Ecto neural progenitor cell (in vitro differentiated cells): ENCODE measurements at regions not wholly inside any gene's neighbourhood (a gene's known extent, or its start where the extent isn't known, plus 50 kb on each side); places are given as distances from the start of the nearest gene placed in this dataset.

ENCODE experiments used
- DNase-seq: peaks from one replicate; pipeline ENCODE4 v3.0.0-alpha.2; 2018; ENCODE audit warnings: low spot score

GRCh38 chr2:12168791-12169388 lies 422.5 kb downstream of the LPIN1 start:
- DNase-seq, result no peak

- no peak for DNase-seq
Observed at GRCh38 chr2:12169721-12170120, 423.3 kb downstream of the LPIN1 start.

GRCh38 chr2:12170121-12170520 lies 423.7 kb downstream of the LPIN1 start:
- no peak for DNase-seq

GRCh38 chr2:12173271-12173942 lies 427.0 kb downstream of the LPIN1 start:
- no peak for DNase-seq

- DNase-seq, result no peak
Observed at GRCh38 chr2:12173943-12174340, 427.5 kb downstream of the LPIN1 start.

- DNase-seq, result no peak
Observed at GRCh38 chr2:12175323-12175722, 428.9 kb downstream of the LPIN1 start.

- DNase-seq, result no peak
Observed at GRCh38 chr2:12176623-12177454, 430.4 kb downstream of the LPIN1 start.

GRCh38 chr2:12177455-12178288 lies 431.2 kb downstream of the LPIN1 start:
- DNase-seq, result no peak

- DNase-seq, result no peak
Observed at GRCh38 chr2:12178289-12179080, 432.1 kb downstream of the LPIN1 start.

GRCh38 chr2:12180031-12180430 lies 433.6 kb downstream of the LPIN1 start:
- no peak for DNase-seq

GRCh38 chr2:12183032-12183645 lies 436.7 kb downstream of the LPIN1 start:
- no peak for DNase-seq

- DNase-seq, result no peak
Observed at GRCh38 chr2:12192762-12193161, 446.3 kb downstream of the LPIN1 start.

- no peak for DNase-seq
Observed at GRCh38 chr2:12194968-12195367, 448.5 kb downstream of the LPIN1 start.

- DNase-seq, result no peak
Observed at GRCh38 chr2:12196495-12196894, 450.1 kb downstream of the LPIN1 start.

- no peak for DNase-seq
Observed at GRCh38 chr2:12197133-12197532, 450.7 kb downstream of the LPIN1 start.

- no peak for DNase-seq
Observed at GRCh38 chr2:12199491-12200211, 453.2 kb downstream of the LPIN1 start.

- no peak for DNase-seq
Observed at GRCh38 chr2:12201369-12201768, 454.9 kb downstream of the LPIN1 start.

- no peak for DNase-seq
Observed at GRCh38 chr2:12202313-12203075, 456.1 kb downstream of the LPIN1 start.

- DNase-seq, result no peak
Observed at GRCh38 chr2:12203528-12203927, 457.1 kb downstream of the LPIN1 start.

GRCh38 chr2:12205086-12205485 lies 458.7 kb downstream of the LPIN1 start:
- no peak for DNase-seq
